ENCODE measurements at regions not wholly inside any gene's neighbourhood (a gene's known extent, or its start where the extent isn't known, plus 50 kb on each side); places are given as distances from the start of the nearest gene placed in this dataset.
"Not testable (repeated sequence)": the region's sequence is repeated elsewhere in the genome, so short reads cannot be mapped to it uniquely, and the experiment has no call there.

- Histone ChIP-seq H3K36me3 (ENCODE audit: control insufficient read depth in 1 of 2, insufficient read depth in 2 of 2, low read length in 2 of 2) (no peaks in the 10 kb centered on the region), H3K4me1 (ENCODE audit: control insufficient read depth in 1 of 2, insufficient read depth in 2 of 2, low read length in 2 of 2) (peaks cover 0 to 31% of the 10 kb centered on the region in 2 donors), H3K27ac (ENCODE audit: low read length) (peak overlapping the region; percentile 45), H3K27me3 (ENCODE audit: low read depth, low read length) (no peaks in the 10 kb centered on the region), H3K4me3 (ENCODE audit: low read depth in 1 of 2, low read length in 2 of 2) (no peak overlapping the region), H3K9me3 (ENCODE audit: control insufficient read depth in 1 of 2, low read length in 2 of 2) (no peaks in the 10 kb centered on the region)
Observed at GRCh38 chr1:229862017-229862774, 204.8 kb upstream of the GALNT2 start.

GRCh38 chr1:229863651-229864545 is 203.1 kb upstream of the GALNT2 start:
- Histone ChIP-seq H3K36me3 (ENCODE audit: control insufficient read depth in 1 of 2, insufficient read depth in 2 of 2, low read length in 2 of 2) (no peaks in the 10 kb centered on the region), H3K9me3 (ENCODE audit: control insufficient read depth in 1 of 2, low read length in 2 of 2) (no peaks in the 10 kb centered on the region), H3K27ac (ENCODE audit: low read length) (no peak overlapping the region), H3K27me3 (ENCODE audit: low read depth, low read length) (no peaks in the 10 kb centered on the region), H3K4me1 (ENCODE audit: control insufficient read depth in 1 of 2, insufficient read depth in 2 of 2, low read length in 2 of 2) (peaks cover 0 to 31% of the 10 kb centered on the region in 2 donors), H3K4me3 (ENCODE audit: low read depth in 1 of 2, low read length in 2 of 2) (no peak overlapping the region)

GRCh38 chr1:229864686-229865230 is 202.3 kb upstream of the GALNT2 start:
- Histone ChIP-seq H3K4me1 (ENCODE audit: control insufficient read depth in 1 of 2, insufficient read depth in 2 of 2, low read length in 2 of 2) (peaks cover 0 to 39% of the 10 kb centered on the region in 2 donors), H3K27me3 (ENCODE audit: low read depth, low read length) (no peaks in the 10 kb centered on the region), H3K27ac (ENCODE audit: low read length) (no peak overlapping the region), H3K36me3 (ENCODE audit: control insufficient read depth in 1 of 2, insufficient read depth in 2 of 2, low read length in 2 of 2) (no peaks in the 10 kb centered on the region), H3K4me3 (ENCODE audit: low read depth in 1 of 2, low read length in 2 of 2) (no peak overlapping the region), H3K9me3 (ENCODE audit: control insufficient read depth in 1 of 2, low read length in 2 of 2) (no peaks in the 10 kb centered on the region)

- H3K27me3 ChIP-seq (ENCODE audit: low read depth, low read length); H3K9me3 ChIP-seq (ENCODE audit: control insufficient read depth in 1 of 2, low read length in 2 of 2); H3K27ac ChIP-seq (ENCODE audit: low read length); H3K36me3 ChIP-seq (ENCODE audit: control insufficient read depth in 1 of 2, insufficient read depth in 2 of 2, low read length in 2 of 2); H3K4me3 ChIP-seq (ENCODE audit: low read depth in 1 of 2, low read length in 2 of 2): not testable (repeated sequence)
- H3K4me1 ChIP-seq (ENCODE audit: control insufficient read depth in 1 of 2, insufficient read depth in 2 of 2, low read length in 2 of 2) = peaks cover 0 to 42% of the 10 kb centered on the region in 2 donors
Observed at GRCh38 chr1:229865321-229865720, 201.7 kb upstream of the GALNT2 start.

- Histone ChIP-seq H3K9me3 (ENCODE audit: control insufficient read depth in 1 of 2, low read length in 2 of 2) (no peaks in the 10 kb centered on the region), H3K36me3 (ENCODE audit: control insufficient read depth in 1 of 2, insufficient read depth in 2 of 2, low read length in 2 of 2) (no peaks in the 10 kb centered on the region), H3K27ac (ENCODE audit: low read length) (no peak overlapping the region), H3K4me1 (ENCODE audit: control insufficient read depth in 1 of 2, insufficient read depth in 2 of 2, low read length in 2 of 2) (peaks cover 0 to 29% of the 10 kb centered on the region in 2 donors), H3K27me3 (ENCODE audit: low read depth, low read length) (no peaks in the 10 kb centered on the region), H3K4me3 (ENCODE audit: low read depth in 1 of 2, low read length in 2 of 2) (no peak overlapping the region)
Observed at GRCh38 chr1:229867726-229868125, 199.3 kb upstream of the GALNT2 start.

GRCh38 chr1:229869240-229869639 is 197.8 kb upstream of the GALNT2 start:
- H3K27me3 ChIP-seq (ENCODE audit: low read depth, low read length) = no peaks in the 10 kb centered on the region
- no peaks in the 10 kb centered on the region for H3K36me3 ChIP-seq (ENCODE audit: control insufficient read depth in 1 of 2, insufficient read depth in 2 of 2, low read length in 2 of 2)
- H3K4me1 ChIP-seq (ENCODE audit: control insufficient read depth in 1 of 2, insufficient read depth in 2 of 2, low read length in 2 of 2) = peaks cover 0 to 15% of the 10 kb centered on the region in 2 donors
- no peaks in the 10 kb centered on the region for H3K9me3 ChIP-seq (ENCODE audit: control insufficient read depth in 1 of 2, low read length in 2 of 2)
- no peak overlapping the region for H3K4me3 ChIP-seq (ENCODE audit: low read depth in 1 of 2, low read length in 2 of 2)
- H3K27ac ChIP-seq (ENCODE audit: low read length) = no peak overlapping the region

GRCh38 chr1:229869687-229870086 is 197.4 kb upstream of the GALNT2 start:
- no peaks in the 10 kb centered on the region for H3K27me3 ChIP-seq (ENCODE audit: low read depth, low read length)
- no peak overlapping the region for H3K4me3 ChIP-seq (ENCODE audit: low read depth in 1 of 2, low read length in 2 of 2)
- no peaks in the 10 kb centered on the region for H3K9me3 ChIP-seq (ENCODE audit: control insufficient read depth in 1 of 2, low read length in 2 of 2)
- no peaks in the 10 kb centered on the region for H3K36me3 ChIP-seq (ENCODE audit: control insufficient read depth in 1 of 2, insufficient read depth in 2 of 2, low read length in 2 of 2)
- H3K4me1 ChIP-seq (ENCODE audit: control insufficient read depth in 1 of 2, insufficient read depth in 2 of 2, low read length in 2 of 2) = peaks cover 0 to 10% of the 10 kb centered on the region in 2 donors
- H3K27ac ChIP-seq (ENCODE audit: low read length) = no peak overlapping the region

GRCh38 chr1:229870381-229870780 is 196.7 kb upstream of the GALNT2 start:
- Histone ChIP-seq H3K9me3 (ENCODE audit: control insufficient read depth in 1 of 2, low read length in 2 of 2) (no peaks in the 10 kb centered on the region), H3K27ac (ENCODE audit: low read length) (no peak overlapping the region), H3K4me1 (ENCODE audit: control insufficient read depth in 1 of 2, insufficient read depth in 2 of 2, low read length in 2 of 2) (peaks cover 0 to 10% of the 10 kb centered on the region in 2 donors), H3K36me3 (ENCODE audit: control insufficient read depth in 1 of 2, insufficient read depth in 2 of 2, low read length in 2 of 2) (no peaks in the 10 kb centered on the region), H3K4me3 (ENCODE audit: low read depth in 1 of 2, low read length in 2 of 2) (no peak overlapping the region), H3K27me3 (ENCODE audit: low read depth, low read length) (no peaks in the 10 kb centered on the region)

- H3K9me3 ChIP-seq (ENCODE audit: control insufficient read depth in 1 of 2, low read length in 2 of 2) = no peaks in the 10 kb centered on the region
- H3K27me3 ChIP-seq (ENCODE audit: low read depth, low read length) = no peaks in the 10 kb centered on the region
- peaks cover 0 to 10% of the 10 kb centered on the region in 2 donors for H3K4me1 ChIP-seq (ENCODE audit: control insufficient read depth in 1 of 2, insufficient read depth in 2 of 2, low read length in 2 of 2)
- H3K27ac ChIP-seq (ENCODE audit: low read length) = no peak overlapping the region
- no peaks in the 10 kb centered on the region for H3K36me3 ChIP-seq (ENCODE audit: control insufficient read depth in 1 of 2, insufficient read depth in 2 of 2, low read length in 2 of 2)
- H3K4me3 ChIP-seq (ENCODE audit: low read depth in 1 of 2, low read length in 2 of 2) = no peak overlapping the region
Observed at GRCh38 chr1:229871078-229871676, 195.9 kb upstream of the GALNT2 start.

- no peaks in the 10 kb centered on the region for H3K9me3 ChIP-seq (ENCODE audit: control insufficient read depth in 1 of 2, low read length in 2 of 2)
- no peaks in the 10 kb centered on the region for H3K36me3 ChIP-seq (ENCODE audit: control insufficient read depth in 1 of 2, insufficient read depth in 2 of 2, low read length in 2 of 2)
- no peak overlapping the region for H3K4me3 ChIP-seq (ENCODE audit: low read depth in 1 of 2, low read length in 2 of 2)
- peaks cover 0 to 10% of the 10 kb centered on the region in 2 donors for H3K4me1 ChIP-seq (ENCODE audit: control insufficient read depth in 1 of 2, insufficient read depth in 2 of 2, low read length in 2 of 2)
- H3K27ac ChIP-seq (ENCODE audit: low read length) = no peak overlapping the region
- H3K27me3 ChIP-seq (ENCODE audit: low read depth, low read length) = no peaks in the 10 kb centered on the region
Observed at GRCh38 chr1:229874136-229874535, 192.9 kb upstream of the GALNT2 start.

- Histone ChIP-seq H3K27ac (ENCODE audit: low read length) (no peak overlapping the region), H3K4me1 (ENCODE audit: control insufficient read depth in 1 of 2, insufficient read depth in 2 of 2, low read length in 2 of 2) (peaks cover 0 to 10% of the 10 kb centered on the region in 2 donors), H3K4me3 (ENCODE audit: low read depth in 1 of 2, low read length in 2 of 2) (no peak overlapping the region), H3K9me3 (ENCODE audit: control insufficient read depth in 1 of 2, low read length in 2 of 2) (no peaks in the 10 kb centered on the region), H3K36me3 (ENCODE audit: control insufficient read depth in 1 of 2, insufficient read depth in 2 of 2, low read length in 2 of 2) (no peaks in the 10 kb centered on the region), H3K27me3 (ENCODE audit: low read depth, low read length) (no peaks in the 10 kb centered on the region)
Observed at GRCh38 chr1:229874609-229875008, 192.4 kb upstream of the GALNT2 start.

All from muscle layer of duodenum (tissue), 2 donors.